Breast epithelium (tissue), 3 donors: ENCODE measurements at regions not wholly inside any gene's neighbourhood (a gene's known extent, or its start where the extent isn't known, plus 50 kb on each side); places are given as distances from the start of the nearest gene placed in this dataset.

Source experiments
- POLR2A ChIP-seq: fragments of 450-650 bp; IDR thresholded peaks from one replicate; pipeline ENCODE4 v1.6.1; 2016; ENCODE audit warnings: antibody characterized with exemption, mild to moderate bottlenecking, moderate library complexity
- POLR2AphosphoS5 ChIP-seq, 3 donors: sonication (generic); formaldehyde crosslinking; IDR thresholded peaks; one replicate each; pipeline ENCODE4 v1.6.1; 2017; ENCODE audit warnings: antibody characterized with exemption in 3 of 3
- TF ChIP-seq, protein P1 (sequence below), 3 donors: fragments of 450-650 bp; IDR thresholded peaks; one replicate each; pipeline ENCODE4 v1.5.1; 2016 to 2017; ENCODE audit warnings: antibody characterized with exemption in 3 of 3, mild to moderate bottlenecking in 3 of 3, moderate library complexity in 3 of 3

DNA sequence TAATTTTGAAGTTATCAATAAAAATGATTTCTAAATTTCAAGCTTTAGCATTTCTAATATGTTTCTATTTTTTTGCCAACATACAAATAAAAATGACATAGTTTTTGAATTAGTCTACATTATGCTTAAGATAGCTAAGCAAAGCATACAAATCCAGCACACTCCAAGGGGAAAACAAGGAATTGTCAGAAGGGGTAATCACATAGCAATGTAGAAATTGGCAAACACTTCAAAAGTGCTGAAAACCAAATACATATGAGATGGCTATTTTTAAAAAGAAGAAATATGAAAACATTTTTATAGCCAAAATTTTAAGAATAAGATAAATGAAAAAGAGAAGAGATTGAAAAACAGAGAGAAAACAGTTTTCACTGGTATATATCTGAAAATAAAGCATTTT, 308.0 kb downstream of the SLC6A15 start:
- TF ChIP-seq, protein P1, sequence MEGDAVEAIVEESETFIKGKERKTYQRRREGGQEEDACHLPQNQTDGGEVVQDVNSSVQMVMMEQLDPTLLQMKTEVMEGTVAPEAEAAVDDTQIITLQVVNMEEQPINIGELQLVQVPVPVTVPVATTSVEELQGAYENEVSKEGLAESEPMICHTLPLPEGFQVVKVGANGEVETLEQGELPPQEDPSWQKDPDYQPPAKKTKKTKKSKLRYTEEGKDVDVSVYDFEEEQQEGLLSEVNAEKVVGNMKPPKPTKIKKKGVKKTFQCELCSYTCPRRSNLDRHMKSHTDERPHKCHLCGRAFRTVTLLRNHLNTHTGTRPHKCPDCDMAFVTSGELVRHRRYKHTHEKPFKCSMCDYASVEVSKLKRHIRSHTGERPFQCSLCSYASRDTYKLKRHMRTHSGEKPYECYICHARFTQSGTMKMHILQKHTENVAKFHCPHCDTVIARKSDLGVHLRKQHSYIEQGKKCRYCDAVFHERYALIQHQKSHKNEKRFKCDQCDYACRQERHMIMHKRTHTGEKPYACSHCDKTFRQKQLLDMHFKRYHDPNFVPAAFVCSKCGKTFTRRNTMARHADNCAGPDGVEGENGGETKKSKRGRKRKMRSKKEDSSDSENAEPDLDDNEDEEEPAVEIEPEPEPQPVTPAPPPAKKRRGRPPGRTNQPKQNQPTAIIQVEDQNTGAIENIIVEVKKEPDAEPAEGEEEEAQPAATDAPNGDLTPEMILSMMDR (IDR thresholded peaks at IDR 0.05) = no peak
- TF ChIP-seq POLR2AphosphoS5 (IDR thresholded peaks at IDR 0.05) = no peak
- TF ChIP-seq POLR2A = no peak
